ENCODE measurements at regions not wholly inside any gene's neighbourhood (a gene's known extent, or its start where the extent isn't known, plus 50 kb on each side); places are given as distances from the start of the nearest gene placed in this dataset.

GRCh38 chr12:105470601-105471000 lies 140.1 kb downstream of the C12orf75 start:
- TF ChIP-seq TEAD4 (IDR thresholded peaks at IDR 0.05) (no peak), REST (IDR thresholded peaks at IDR 0.05; ENCODE audit: low read depth) (no peak), TCF12 (IDR thresholded peaks at IDR 0.05; ENCODE audit: low read depth) (no peak), YY1 (IDR thresholded peaks at IDR 0.05; ENCODE audit: low read depth) (no peak), TAF1 (IDR thresholded peaks at IDR 0.05; ENCODE audit: low read depth) (no peak), RAD21 (IDR thresholded peaks at IDR 0.05; ENCODE audit: low read depth) (no peak), CREB1 (IDR thresholded peaks at IDR 0.05; ENCODE audit: low read depth) (no peak), CEBPB (IDR thresholded peaks at IDR 0.05) (no peak), NFIC (IDR thresholded peaks at IDR 0.05) (no peak), FOXM1 (IDR thresholded peaks at IDR 0.05; ENCODE audit: borderline replicate concordance, low read depth) (no peak), EP300 (IDR thresholded peaks at IDR 0.05; ENCODE audit: borderline replicate concordance) (no peak), MAX (IDR thresholded peaks at IDR 0.05) (no peak), ZBTB7A (IDR thresholded peaks at IDR 0.05; ENCODE audit: low read depth) (no peak), USF1 (IDR thresholded peaks at IDR 0.05) (no peak), EGR1 (IDR thresholded peaks at IDR 0.05) (no peak)

- TF ChIP-seq ZBTB7A (IDR thresholded peaks at IDR 0.05; ENCODE audit: low read depth) (no peak), FOXM1 (IDR thresholded peaks at IDR 0.05; ENCODE audit: borderline replicate concordance, low read depth) (no peak), TAF1 (IDR thresholded peaks at IDR 0.05; ENCODE audit: low read depth) (no peak), TEAD4 (IDR thresholded peaks at IDR 0.05) (no peak), RAD21 (IDR thresholded peaks at IDR 0.05; ENCODE audit: low read depth) (no peak), TCF12 (IDR thresholded peaks at IDR 0.05; ENCODE audit: low read depth) (no peak)
These were observed 144.2 kb downstream of the C12orf75 start for GRCh38 chr12:105474672-105475071.

GRCh38 chr12:105476616-105477015 lies 146.1 kb downstream of the C12orf75 start:
- TF ChIP-seq NFIC (IDR thresholded peaks at IDR 0.05) = no peak
- no peak for TF ChIP-seq CEBPB (IDR thresholded peaks at IDR 0.05)
- TF ChIP-seq REST (IDR thresholded peaks at IDR 0.05; ENCODE audit: low read depth) = no peak
- TF ChIP-seq EGR1 (IDR thresholded peaks at IDR 0.05) = no peak
- no peak for TF ChIP-seq CREB1 (IDR thresholded peaks at IDR 0.05; ENCODE audit: low read depth)

GRCh38 chr12:105477873-105478272 lies 147.4 kb downstream of the C12orf75 start:
- no peak for TF ChIP-seq CEBPB (IDR thresholded peaks at IDR 0.05)
- no peak for TF ChIP-seq FOXM1 (IDR thresholded peaks at IDR 0.05; ENCODE audit: borderline replicate concordance, low read depth)

- TF ChIP-seq TCF12 (IDR thresholded peaks at IDR 0.05; ENCODE audit: low read depth) (no peak), EGR1 (IDR thresholded peaks at IDR 0.05) (no peak), CEBPB (IDR thresholded peaks at IDR 0.05) (no peak), TAF1 (IDR thresholded peaks at IDR 0.05; ENCODE audit: low read depth) (no peak), NFIC (IDR thresholded peaks at IDR 0.05) (no peak), USF1 (IDR thresholded peaks at IDR 0.05) (no peak), FOXM1 (IDR thresholded peaks at IDR 0.05; ENCODE audit: borderline replicate concordance, low read depth) (no peak), MAX (IDR thresholded peaks at IDR 0.05) (no peak), REST (IDR thresholded peaks at IDR 0.05; ENCODE audit: low read depth) (no peak), TEAD4 (IDR thresholded peaks at IDR 0.05) (no peak), RAD21 (IDR thresholded peaks at IDR 0.05; ENCODE audit: low read depth) (no peak)
These were observed 149.2 kb downstream of the C12orf75 start for GRCh38 chr12:105479710-105480109.
